GM12878 (cell line): ENCODE measurements at regions not wholly inside any gene's neighbourhood (a gene's known extent, or its start where the extent isn't known, plus 50 kb on each side); places are given as distances from the start of the nearest gene placed in this dataset.

ENCODE experiments used
- ATAC-seq: fragments of 200-7000 bp; cut with Tn5 transposase; 3 replicates; pipeline ENCODE4 v1.9.1; 2020; ENCODE audit warnings: mild to moderate bottlenecking, moderate library complexity
- BruUV-seq: library from RNA; stranded (reverse); fragments of 400-500 nt; replicated peaks from 2 replicates; lab custom pipeline; 2021; lab: Mats Ljungman, UMichigan
- CTCF ChIA-PET: fragments of 300-600 bp; sonication (Branson Sonifier 250); formaldehyde crosslinking; extraction: SDS; loops from one replicate; lab custom pipeline; 2021; ENCODE audit warnings: inconsistent platforms; lab: Yijun Ruan, JAX
- POLR2A ChIA-PET: fragments of 350-600 bp; formaldehyde crosslinking; extraction: SDS; loops from one replicate; lab custom pipeline; 2021; ENCODE audit warnings: inconsistent platforms; lab: Charles Lee
- RAD21 ChIA-PET: fragments of 300-600 bp; sonication (Branson Sonifier 250); formaldehyde crosslinking; loops from one replicate; lab custom pipeline; 2023; ENCODE audit warnings: antibody characterized with exemption; ENCODE audit not compliant: unreplicated experiment; lab: Charles Lee
- SMC1A ChIA-PET: fragments of 300-600 bp; sonication (Branson Sonifier 250); formaldehyde crosslinking; loops from one replicate; lab custom pipeline; 2023; ENCODE audit not compliant: unreplicated experiment, uncharacterized antibody; lab: Charles Lee
- DNase-seq: peaks from one replicate; pipeline ENCODE4 v3.0.0-alpha.2; 2011; ENCODE audit warnings: low read depth, low spot score
- FAIRE-seq: peaks from 3 replicates; lab custom pipeline; 2011; peaks lifted over from hg19 to GRCh38; lab: Jason Lieb, UNC
- H2AFZ ChIP-seq: 2 replicates; pipeline ENCODE4 v1.6.0; 2011; ENCODE audit warnings: low read depth, low read length, control low read depth; ENCODE audit not compliant: control insufficient read depth
- H3K27ac ChIP-seq: 2 replicates; pipeline ENCODE4 v1.5.1; 2011; ENCODE audit warnings: control low read depth; ENCODE audit not compliant: control insufficient read depth, insufficient read depth
- H3K27me3 ChIP-seq, 2 experiments: replicated peaks in 1 of 2; 2 replicates each; pipeline versions ENCODE4 v1.6.0 to v1.6.1; 2011; ENCODE audit warnings: low read length in 1 of 2; ENCODE audit not compliant: control insufficient read depth in 2 of 2, insufficient read depth in 2 of 2
- H3K36me3 ChIP-seq, 2 experiments: 2 replicates each; pipeline ENCODE4 v1.5.1; 2011; ENCODE audit warnings: low read length in 1 of 2; ENCODE audit not compliant: control insufficient read depth in 2 of 2, insufficient read depth in 2 of 2
- H3K4me1 ChIP-seq: 2 replicates; pipeline ENCODE4 v1.6.1; 2011; ENCODE audit warnings: mild to moderate bottlenecking, low read length, moderate library complexity, mixed read lengths; ENCODE audit not compliant: control insufficient read depth, insufficient read depth
- H3K4me2 ChIP-seq: 2 replicates; pipeline ENCODE4 v1.6.0; 2011; ENCODE audit warnings: control low read depth; ENCODE audit not compliant: control insufficient read depth, insufficient read depth
- H3K4me3 ChIP-seq: fragments of 200-600 bp; sonication (generic); 2 replicates; pipeline ENCODE4 v1.5.1; 2016
- H3K79me2 ChIP-seq: 2 replicates; pipeline ENCODE4 v1.6.0; 2011; ENCODE audit warnings: low read length; ENCODE audit not compliant: control insufficient read depth, insufficient read depth
- H3K9ac ChIP-seq: 2 replicates; pipeline ENCODE4 v1.8.0; 2011; ENCODE audit warnings: low read length, control low read depth, mixed read lengths; ENCODE audit not compliant: control insufficient read depth, insufficient read depth
- H3K9me3 ChIP-seq: replicated peaks from 3 replicates; pipeline ENCODE4 v1.5.1; 2011; ENCODE audit warnings: mild to moderate bottlenecking, low read length; ENCODE audit not compliant: control insufficient read depth, insufficient read depth
- H4K20me1 ChIP-seq: 2 replicates; pipeline ENCODE4 v1.6.0; 2011; ENCODE audit not compliant: control insufficient read depth, insufficient read depth
- BCL11A ChIP-seq: IDR thresholded peaks from 2 replicates; pipeline ENCODE4 v1.6.1; 2011; ENCODE audit warnings: low read depth, low read length
- EGR1 ChIP-seq, 2 experiments: IDR thresholded peaks; 1 replicate in 1 of 2; 2 replicates in 1 of 2; pipeline ENCODE4 v1.6.1; 2011 to 2012; ENCODE audit warnings: low read depth in 2 of 2, low read length in 2 of 2, borderline replicate concordance in 1 of 2, mild to moderate bottlenecking in 1 of 2, moderate library complexity in 1 of 2
- HDAC6 ChIP-seq: fragments of 200-600 bp; sonication (generic); IDR thresholded peaks from one replicate; pipeline ENCODE4 v1.8.0; 2017; ENCODE audit warnings: antibody characterized with exemption; ENCODE audit not compliant: unreplicated experiment
- IKZF1 ChIP-seq: fragments of 450-650 bp; conservative IDR thresholded peaks from 2 replicates; pipeline ENCODE4 v1.6.1; 2017; ENCODE audit warnings: antibody characterized with exemption, mild to moderate bottlenecking
- NFYA ChIP-seq: IDR thresholded peaks from 2 replicates; pipeline ENCODE4 v1.6.1; 2011; ENCODE audit warnings: low read depth, mild to moderate bottlenecking, low read length, improper control_type of control experiment, borderline replicate concordance
- PAX5 ChIP-seq: IDR thresholded peaks from 2 replicates; pipeline ENCODE4 v1.6.1; 2011; ENCODE audit warnings: low read depth, low read length, borderline replicate concordance
- POLR2A ChIP-seq: IDR thresholded peaks from 2 replicates; pipeline ENCODE4 v1.6.1; 2011; ENCODE audit warnings: low read depth, mild to moderate bottlenecking, low read length
- POLR2AphosphoS5 ChIP-seq: IDR thresholded peaks from 2 replicates; pipeline ENCODE4 v1.6.1; 2011; ENCODE audit warnings: mild to moderate bottlenecking, low read length, inconsistent platforms
- SMC3 ChIP-seq: IDR thresholded peaks from 2 replicates; pipeline ENCODE4 v1.6.1; 2011; ENCODE audit warnings: low read length, improper control_type of control experiment, borderline replicate concordance
- TAF1 ChIP-seq: IDR thresholded peaks from 2 replicates; pipeline ENCODE4 v1.6.1; 2011; ENCODE audit warnings: mild to moderate bottlenecking, low read depth, low read length, borderline replicate concordance
- TARDBP ChIP-seq: IDR thresholded peaks from 2 replicates; pipeline ENCODE4 v1.6.1; 2016; ENCODE audit warnings: borderline replicate concordance
- TBL1XR1 ChIP-seq: IDR thresholded peaks from 2 replicates; pipeline ENCODE4 v1.6.1; 2012; ENCODE audit warnings: low read depth, low read length, improper control_type of control experiment
- ZNF274 ChIP-seq: IDR thresholded peaks from one replicate; pipeline ENCODE4 v1.8.0; 2011; ENCODE audit not compliant: insufficient read length, insufficient read depth
- WGBS: methylation state at CpG from one replicate; pipeline ENCODE4 v1.1.6; 2016; ENCODE audit warnings: low lambda C conversion rate; ENCODE audit not compliant: insufficient replicate concordance, insufficient coverage; ENCODE audit errors: missing lambda C conversion rate; 5-methylcytosine and 5-hydroxymethylcytosine counted together
- in situ Hi-C: fragments of 300-500 bp; cut with MboI; formaldehyde crosslinking; loops from 9 replicates; pipeline ENCODE4 v1.14.3; 2018; ENCODE audit warnings: mixed read lengths
- intact Hi-C: fragments of 100-400 bp; cut with micrococcal nuclease; formaldehyde crosslinking; loops from one replicate; pipeline ENCODE4 v1.14.2; 2022; ENCODE audit not compliant: unreplicated experiment

GRCh38 chr1:192751260-192751659 is 57.6 kb upstream of the RGS2 start:
- H3K36me3 ChIP-seq = no peaks in the 10 kb centered on the region
- ChIA-PET SMC1A (interaction anchor here (1.3 kb wide), 1 partner anchor 20 kb away, joined by 3 read pairs; no protein-coding TSS in a partner anchor), POLR2A (no interaction called here), CTCF (no interaction called here), RAD21 (no interaction called here)
- H3K79me2 ChIP-seq = no peaks in the 10 kb centered on the region
- no peaks in the 10 kb centered on the region for H3K27me3 ChIP-seq
- H3K4me3 ChIP-seq = no peak overlapping the region
- no peak for ATAC-seq
- TF ChIP-seq TAF1 = no peak
- TF ChIP-seq NFYA = no peak
- TF ChIP-seq POLR2A = no peak
- no peak for TF ChIP-seq TBL1XR1
- TF ChIP-seq SMC3 = no peak
- TF ChIP-seq ZNF274 = no peak
- TF ChIP-seq HDAC6 = no peak
- no peak for TF ChIP-seq IKZF1
- no peak for TF ChIP-seq BCL11A
- no peak for TF ChIP-seq POLR2AphosphoS5
- TF ChIP-seq TARDBP = no peak
- TF ChIP-seq PAX5 = no peak
- TF ChIP-seq EGR1 (IDR thresholded peaks at IDR 0.05; ENCODE audit: borderline replicate concordance in 1 of 2, low read depth in 2 of 2, low read length in 2 of 2) = no peak
- no peak overlapping the region for H3K4me2 ChIP-seq
- H4K20me1 ChIP-seq = no peaks in the 10 kb centered on the region
- H3K9ac ChIP-seq = no peak overlapping the region
- in situ Hi-C loops (no loop called here), intact Hi-C loops (no loop called here)
- H3K9me3 ChIP-seq = no peaks in the 10 kb centered on the region; the same call in 2 of the 3 replicates
- FAIRE-seq = no peak
- no peak overlapping the region for H2AFZ ChIP-seq
- H3K27ac ChIP-seq = no peak overlapping the region
- 67% methylated on average over 12 of the region's 12 CpGs for WGBS
- no peaks in the 10 kb centered on the region for H3K4me1 ChIP-seq
- DNase-seq = no peak
- BruUV-seq = no TSS peak
